ENCODE measurements at regions not wholly inside any gene's neighbourhood (a gene's known extent, or its start where the extent isn't known, plus 50 kb on each side); places are given as distances from the start of the nearest gene placed in this dataset.
"Not testable (repeated sequence)": the region's sequence is repeated elsewhere in the genome, so short reads cannot be mapped to it uniquely, and the experiment has no call there.

DNA sequence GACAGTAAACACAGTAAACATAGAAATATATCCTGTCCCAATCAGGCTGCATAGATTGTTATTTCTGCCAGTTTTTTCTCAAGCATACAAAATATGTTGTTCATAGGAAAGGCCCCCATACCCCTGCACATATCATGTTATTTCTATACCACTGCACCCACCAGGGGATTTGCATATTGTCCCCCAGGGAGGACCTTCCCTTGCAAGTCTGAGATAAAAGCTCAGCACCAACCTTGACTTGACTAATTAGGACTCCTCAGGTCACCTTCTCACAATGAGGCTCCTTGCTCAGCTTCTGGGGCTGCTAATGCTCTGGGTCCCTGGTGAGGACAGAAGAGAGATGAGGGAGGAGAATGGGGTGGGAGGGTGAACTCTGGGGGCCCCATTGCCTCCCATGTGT is 1313.1 kb downstream of the RPIA start:
- DNase-seq; H3K27ac Mint-ChIP-seq; H3K4me1 Mint-ChIP-seq; H3K27me3 Mint-ChIP-seq; H3K36me3 Mint-ChIP-seq; ATAC-seq (ENCODE audit: low read depth); H3K9me3 Mint-ChIP-seq; POLR2A ChIA-PET; H3K4me3 Mint-ChIP-seq: not testable (repeated sequence)

DNA sequence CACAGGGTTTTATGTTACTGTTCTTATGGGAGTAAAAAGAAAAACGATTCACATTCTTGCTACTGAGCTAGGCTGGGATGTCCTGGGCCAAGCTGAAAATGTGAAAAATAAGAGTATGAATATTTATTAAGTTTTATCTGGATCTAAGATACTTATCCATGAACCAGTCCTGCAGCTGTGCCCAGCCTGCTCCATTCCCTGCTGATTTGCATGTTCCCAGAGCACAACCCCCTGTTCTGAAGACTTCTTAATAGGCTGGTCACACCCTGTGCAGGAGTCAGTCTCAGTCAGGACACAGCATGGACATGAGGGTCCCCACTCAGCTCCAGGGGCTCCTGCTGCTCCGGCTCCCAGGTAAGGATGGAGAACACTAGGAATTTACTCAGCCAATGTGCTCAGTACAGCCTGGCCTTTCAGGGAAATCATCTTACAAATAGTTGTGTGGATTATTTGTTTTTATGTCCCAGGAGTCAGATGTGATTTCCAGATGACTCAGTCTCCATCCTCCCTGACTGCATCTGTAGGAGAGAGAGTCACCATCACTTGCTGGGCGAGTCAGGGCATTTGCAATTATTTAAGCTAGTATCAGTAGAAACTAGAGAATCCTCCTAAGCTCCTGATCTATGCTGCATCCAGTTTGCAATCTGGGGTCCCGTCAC is 1319.1 kb downstream of the RPIA start:
- POLR2A ChIA-PET; H3K4me1 Mint-ChIP-seq; DNase-seq; H3K27ac Mint-ChIP-seq; H3K27me3 Mint-ChIP-seq; H3K4me3 Mint-ChIP-seq; ATAC-seq (ENCODE audit: low read depth); H3K36me3 Mint-ChIP-seq; H3K9me3 Mint-ChIP-seq: not testable (repeated sequence)

DNA sequence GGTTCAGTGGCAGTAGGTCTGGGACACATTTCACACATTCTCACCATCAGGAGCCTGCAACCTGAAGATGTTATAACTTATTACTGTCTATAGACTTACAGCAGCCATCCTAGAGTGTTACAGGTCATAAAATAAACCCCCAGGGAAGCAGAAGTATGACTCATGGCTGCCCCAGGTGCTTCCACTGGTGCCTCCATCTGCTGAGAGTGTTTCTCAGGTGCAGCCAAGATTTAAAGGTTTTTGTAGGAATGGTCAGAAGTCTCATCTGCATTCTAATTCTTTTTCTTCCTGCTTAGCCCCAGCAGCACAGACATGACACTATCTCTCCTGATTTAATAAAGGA is 1319.6 kb downstream of the RPIA start:
- H3K4me1 Mint-ChIP-seq; H3K36me3 Mint-ChIP-seq; H3K4me3 Mint-ChIP-seq; DNase-seq; H3K27ac Mint-ChIP-seq; H3K9me3 Mint-ChIP-seq; POLR2A ChIA-PET; ATAC-seq (ENCODE audit: low read depth); H3K27me3 Mint-ChIP-seq: not testable (repeated sequence)

DNA sequence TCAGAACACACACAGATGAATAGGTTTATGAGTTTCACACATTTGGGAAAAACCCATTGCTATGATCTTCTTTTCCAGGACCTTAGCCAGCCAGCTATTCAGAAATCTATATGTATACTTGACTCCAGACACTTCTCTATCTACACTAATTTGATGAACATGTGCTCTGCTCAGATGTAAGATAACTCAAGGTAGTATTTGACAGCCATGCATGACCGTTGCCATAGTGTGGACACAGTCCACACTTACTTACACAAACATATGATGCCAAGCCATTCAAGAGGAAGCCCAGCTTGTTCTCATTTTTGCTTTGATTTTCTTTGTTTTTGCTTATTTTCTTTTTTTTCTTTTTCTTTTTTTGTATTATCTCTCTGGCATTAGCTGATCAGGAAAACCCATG is 1328.4 kb downstream of the RPIA start:
- H3K27me3 Mint-ChIP-seq; H3K4me3 Mint-ChIP-seq; POLR2A ChIA-PET; DNase-seq; H3K9me3 Mint-ChIP-seq; H3K4me1 Mint-ChIP-seq; H3K27ac Mint-ChIP-seq; H3K36me3 Mint-ChIP-seq; ATAC-seq (ENCODE audit: low read depth): not testable (repeated sequence)

DNA sequence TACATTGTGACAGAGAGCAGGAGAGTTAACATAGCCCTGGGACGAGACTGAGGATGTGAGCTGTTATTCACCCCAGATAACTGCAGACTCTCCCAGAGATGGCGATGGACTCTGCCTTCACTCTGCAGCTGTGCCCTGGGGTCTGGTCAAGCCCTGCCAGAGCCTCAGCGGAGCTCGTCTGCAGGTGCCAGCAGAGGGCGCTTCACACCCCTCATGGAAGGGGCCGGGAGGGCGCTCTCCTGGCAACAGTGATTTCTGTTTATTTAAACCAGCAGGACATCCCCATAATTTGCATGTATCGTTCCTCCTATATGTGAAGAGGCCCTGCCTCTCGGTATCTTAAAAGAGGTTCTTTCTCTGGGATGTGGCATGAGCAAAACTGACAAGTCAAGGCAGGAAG is 1329.8 kb downstream of the RPIA start:
- H3K27me3 Mint-ChIP-seq; H3K36me3 Mint-ChIP-seq; H3K27ac Mint-ChIP-seq; DNase-seq; H3K9me3 Mint-ChIP-seq; ATAC-seq (ENCODE audit: low read depth); H3K4me3 Mint-ChIP-seq; H3K4me1 Mint-ChIP-seq; POLR2A ChIA-PET: not testable (repeated sequence)

DNA sequence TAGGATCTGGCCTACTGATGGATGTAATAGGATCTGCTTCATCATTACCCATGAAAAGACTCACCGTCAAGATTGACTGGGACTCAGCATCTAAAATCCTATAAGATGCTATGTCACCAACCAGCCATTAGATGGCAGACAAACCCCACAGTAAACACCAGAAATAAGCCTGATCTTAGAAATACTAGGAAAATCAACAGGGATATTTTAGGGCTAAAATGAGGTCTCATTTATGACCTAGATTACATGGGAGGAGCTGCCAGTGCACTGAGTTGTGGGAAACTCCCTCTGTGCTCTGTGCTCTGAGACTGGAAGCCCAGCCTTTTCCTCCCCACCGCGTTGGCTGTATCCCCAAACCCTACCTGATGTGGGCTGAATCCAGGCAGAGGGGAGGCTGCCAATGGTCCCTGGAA is 1335.8 kb downstream of the RPIA start:
- H3K9me3 Mint-ChIP-seq; ATAC-seq (ENCODE audit: low read depth); H3K27me3 Mint-ChIP-seq; H3K4me1 Mint-ChIP-seq; POLR2A ChIA-PET; H3K36me3 Mint-ChIP-seq; H3K4me3 Mint-ChIP-seq; H3K27ac Mint-ChIP-seq; DNase-seq: not testable (repeated sequence)

DNA sequence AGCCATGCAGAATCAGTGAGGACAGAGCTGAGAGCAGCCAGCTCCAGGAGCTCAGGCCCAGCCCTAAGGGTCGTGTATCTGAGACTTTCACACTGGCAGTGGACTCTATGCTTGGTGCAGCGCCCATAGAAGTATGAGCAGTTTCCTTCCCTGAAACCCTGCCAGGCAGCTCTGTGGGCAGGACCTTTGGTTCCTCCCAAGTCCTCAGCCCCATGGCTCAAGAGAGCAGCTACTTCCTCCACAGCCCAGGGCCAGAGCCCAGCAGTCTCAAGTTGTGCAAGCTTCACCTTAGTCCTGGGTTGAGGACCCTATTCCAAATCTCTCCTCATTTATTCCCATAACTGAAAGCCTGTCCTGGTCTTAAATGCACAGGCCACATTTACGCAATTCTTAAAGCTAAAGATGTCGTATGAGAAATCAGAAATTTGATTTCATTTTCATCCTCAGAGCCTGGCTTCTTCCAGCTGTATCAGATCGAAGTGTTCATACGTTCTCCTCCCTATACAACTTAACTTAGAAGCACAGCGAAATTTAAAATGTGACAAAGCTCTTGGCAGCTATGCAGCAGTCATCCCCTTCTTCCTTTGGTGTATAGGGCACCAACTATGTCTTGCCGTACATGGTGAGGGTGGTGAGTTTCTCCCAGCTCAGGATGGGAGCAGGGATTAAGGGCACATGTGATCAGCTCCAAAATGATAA is 1337.1 kb downstream of the RPIA start:
- H3K4me1 Mint-ChIP-seq; H3K36me3 Mint-ChIP-seq; H3K4me3 Mint-ChIP-seq; DNase-seq; H3K9me3 Mint-ChIP-seq; H3K27ac Mint-ChIP-seq; ATAC-seq (ENCODE audit: low read depth); POLR2A ChIA-PET; H3K27me3 Mint-ChIP-seq: not testable (repeated sequence)

DNA sequence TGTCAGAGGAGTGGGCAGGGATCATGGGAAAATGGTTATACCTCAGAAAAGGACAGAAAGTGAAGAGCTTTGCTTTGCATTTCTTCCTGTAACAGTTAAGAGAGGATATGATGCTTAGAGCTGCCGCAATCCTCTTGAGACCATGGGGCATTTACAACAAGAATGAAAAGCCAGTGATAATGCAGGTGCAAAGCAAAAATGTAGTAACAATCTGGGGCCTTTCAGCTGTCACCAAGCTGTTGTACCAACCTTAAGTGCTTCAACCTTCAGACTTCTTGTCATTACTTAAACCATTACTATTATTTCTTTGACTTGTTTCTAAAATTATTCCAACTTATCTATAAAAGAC is 1337.6 kb downstream of the RPIA start:
- POLR2A ChIA-PET; ATAC-seq (ENCODE audit: low read depth); H3K9me3 Mint-ChIP-seq; H3K4me1 Mint-ChIP-seq; DNase-seq; H3K4me3 Mint-ChIP-seq; H3K27ac Mint-ChIP-seq; H3K36me3 Mint-ChIP-seq; H3K27me3 Mint-ChIP-seq: not testable (repeated sequence)

DNA sequence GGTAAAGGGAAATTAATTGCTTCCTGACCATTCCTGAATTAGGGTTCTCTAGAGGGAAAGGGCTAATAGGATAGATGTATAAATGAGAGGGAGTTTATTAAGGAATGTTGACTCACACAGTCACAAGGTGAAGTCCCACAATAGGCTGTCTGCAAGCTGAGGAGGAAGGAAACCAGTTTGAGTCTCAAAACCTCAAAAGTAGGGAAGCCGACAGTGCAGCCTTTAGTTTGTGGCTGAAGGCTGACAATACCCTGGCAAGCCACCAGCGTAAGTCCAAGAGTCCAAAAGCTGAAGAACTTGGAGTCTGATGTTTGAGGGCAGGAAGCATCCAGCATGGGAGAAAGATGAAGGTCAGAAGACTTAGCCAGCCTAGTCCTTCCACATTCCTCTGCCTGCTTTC is 1340.8 kb downstream of the RPIA start:
- H3K27ac Mint-ChIP-seq; H3K36me3 Mint-ChIP-seq; ATAC-seq (ENCODE audit: low read depth); H3K27me3 Mint-ChIP-seq; DNase-seq; H3K9me3 Mint-ChIP-seq; H3K4me3 Mint-ChIP-seq; H3K4me1 Mint-ChIP-seq; POLR2A ChIA-PET: not testable (repeated sequence)

DNA sequence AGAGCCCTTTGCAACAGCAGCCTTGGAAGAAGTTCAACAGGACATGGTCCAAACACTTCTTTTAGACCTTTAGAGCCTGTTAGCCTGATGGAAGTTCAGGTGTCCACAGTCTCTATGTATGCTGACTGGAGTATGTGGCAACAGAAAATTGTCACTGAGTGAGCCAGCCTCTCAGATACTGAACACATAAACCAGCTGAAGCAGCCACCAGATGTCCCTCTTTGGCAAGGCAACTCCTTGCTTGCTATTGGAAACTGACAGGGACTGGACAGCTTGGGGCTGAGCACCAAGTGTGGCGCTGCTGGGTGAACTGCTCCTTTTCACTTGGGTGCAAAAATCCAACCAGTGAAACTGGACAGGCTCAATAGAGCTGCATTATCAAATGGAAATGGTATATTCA is 1344.9 kb downstream of the RPIA start:
- H3K27me3 Mint-ChIP-seq; H3K36me3 Mint-ChIP-seq; H3K4me1 Mint-ChIP-seq; H3K9me3 Mint-ChIP-seq; POLR2A ChIA-PET; H3K27ac Mint-ChIP-seq; ATAC-seq (ENCODE audit: low read depth); DNase-seq; H3K4me3 Mint-ChIP-seq: not testable (repeated sequence)

DNA sequence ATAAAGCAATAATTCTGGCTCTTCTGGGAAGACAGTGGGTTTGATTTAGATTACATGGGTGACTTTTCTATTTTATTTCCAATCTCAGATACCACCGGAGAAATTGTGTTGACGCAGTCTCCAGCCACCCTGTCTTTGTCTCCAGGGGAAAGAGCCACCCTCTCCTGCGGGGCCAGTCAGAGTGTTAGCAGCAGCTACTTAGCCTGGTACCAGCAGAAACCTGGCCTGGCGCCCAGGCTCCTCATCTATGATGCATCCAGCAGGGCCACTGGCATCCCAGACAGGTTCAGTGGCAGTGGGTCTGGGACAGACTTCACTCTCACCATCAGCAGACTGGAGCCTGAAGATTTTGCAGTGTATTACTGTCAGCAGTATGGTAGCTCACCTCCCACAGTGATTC is 1347.6 kb downstream of the RPIA start:
- H3K27me3 Mint-ChIP-seq; POLR2A ChIA-PET; H3K36me3 Mint-ChIP-seq; H3K27ac Mint-ChIP-seq; ATAC-seq (ENCODE audit: low read depth); H3K9me3 Mint-ChIP-seq; H3K4me1 Mint-ChIP-seq; DNase-seq; H3K4me3 Mint-ChIP-seq: not testable (repeated sequence)

DNA sequence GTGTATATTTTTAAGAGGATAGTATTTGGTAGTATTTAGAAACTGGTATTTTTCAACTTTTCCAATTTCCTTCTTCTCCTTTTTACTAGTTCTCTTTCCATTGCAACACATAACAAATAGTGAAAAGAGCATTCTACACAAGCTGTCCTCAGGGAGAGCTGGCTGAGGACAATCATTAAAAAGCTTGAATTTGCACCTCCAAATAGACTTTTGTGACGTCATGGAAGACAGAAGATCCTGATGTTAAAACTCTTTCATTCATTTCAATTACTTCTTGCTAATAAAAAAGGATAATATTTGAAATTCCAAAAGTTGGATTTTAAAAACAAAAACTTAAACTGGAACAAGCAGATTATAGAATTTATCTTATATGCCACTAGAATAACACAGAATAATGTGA is 1356.3 kb downstream of the RPIA start:
- H3K9me3 Mint-ChIP-seq; H3K4me3 Mint-ChIP-seq; H3K4me1 Mint-ChIP-seq; H3K36me3 Mint-ChIP-seq; H3K27ac Mint-ChIP-seq; H3K27me3 Mint-ChIP-seq; DNase-seq; POLR2A ChIA-PET; ATAC-seq (ENCODE audit: low read depth): not testable (repeated sequence)

DNA sequence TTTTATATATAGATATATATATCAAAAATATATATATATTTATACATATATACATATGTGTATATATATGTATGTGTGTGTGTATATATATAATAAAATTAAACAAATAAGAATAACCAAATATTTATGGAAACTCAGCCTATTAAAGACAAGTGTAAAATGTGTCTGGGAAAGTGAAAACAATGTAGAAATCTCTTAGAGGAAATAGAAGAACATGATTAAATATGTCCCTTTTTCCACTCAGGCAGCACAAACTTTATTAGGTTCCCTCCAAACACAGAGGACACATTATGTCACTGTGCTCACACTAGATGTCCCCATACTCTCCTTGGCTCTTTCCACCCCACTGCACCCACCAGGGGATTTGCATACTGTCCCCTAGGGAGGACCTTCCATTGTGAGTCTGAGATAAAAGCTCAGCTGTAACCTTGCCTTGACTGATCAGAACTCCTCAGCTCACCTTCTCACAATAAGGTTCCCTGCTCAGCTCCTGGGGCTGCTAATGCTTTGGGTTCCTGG is 1360.7 kb downstream of the RPIA start:
- H3K4me1 Mint-ChIP-seq; H3K27ac Mint-ChIP-seq; H3K4me3 Mint-ChIP-seq; H3K9me3 Mint-ChIP-seq; H3K27me3 Mint-ChIP-seq; H3K36me3 Mint-ChIP-seq; DNase-seq; POLR2A ChIA-PET; ATAC-seq (ENCODE audit: low read depth): not testable (repeated sequence)

DNA sequence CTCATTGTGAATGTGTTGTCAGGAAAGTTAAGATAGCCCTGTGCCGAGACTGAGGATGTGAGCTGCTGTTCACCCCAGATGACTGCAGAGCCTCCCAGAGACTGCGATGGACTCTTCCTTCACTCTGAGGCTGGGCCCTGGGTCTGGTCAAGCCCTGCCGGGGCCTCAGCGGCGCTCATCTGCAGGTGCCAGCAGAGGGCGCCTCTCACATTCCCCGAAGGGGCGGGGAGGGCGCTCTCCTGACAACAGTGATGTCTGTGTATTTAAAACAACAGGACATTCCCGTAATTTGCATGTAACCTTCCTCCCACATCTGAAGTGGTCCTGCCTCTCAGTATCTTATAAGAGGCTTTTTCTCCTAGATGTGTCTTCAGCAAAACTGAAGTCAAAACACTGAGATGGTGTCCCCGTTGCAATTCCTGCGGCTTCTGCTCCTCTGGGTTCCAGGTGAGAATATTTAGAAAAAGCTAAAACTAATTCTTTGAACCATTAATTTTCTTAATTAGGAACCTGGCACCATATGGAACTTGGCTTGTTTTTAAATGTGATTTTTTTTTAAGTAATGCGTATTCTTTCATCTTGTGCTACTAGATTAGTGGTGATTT is 1377.9 kb downstream of the RPIA start:
- ATAC-seq (ENCODE audit: low read depth) (no peak), DNase-seq (peak; percentile 24)
- POLR2A ChIA-PET = no interaction called here
- Mint-ChIP-seq H3K4me3 (no peak overlapping the region), H3K27ac (no peak overlapping the region), H3K36me3 (no peaks in the 10 kb centered on the region), H3K27me3 (no peaks in the 10 kb centered on the region), H3K4me1 (no peaks in the 10 kb centered on the region), H3K9me3 (no peaks in the 10 kb centered on the region)
